HEK293T (cell line): ENCODE measurements at regions not wholly inside any gene's neighbourhood (a gene's known extent, or its start where the extent isn't known, plus 50 kb on each side); places are given as distances from the start of the nearest gene placed in this dataset.

ENCODE experiments used
- CTCF ChIA-PET: fragments of 350-600 bp; formaldehyde crosslinking; extraction: SDS; loops from one replicate; lab custom pipeline; 2021; ENCODE audit warnings: antibody characterized with exemption, inconsistent platforms; lab: Yijun Ruan, JAX
- POLR2A ChIA-PET: fragments of 350-600 bp; formaldehyde crosslinking; extraction: SDS; loops from one replicate; lab custom pipeline; 2020; ENCODE audit warnings: antibody characterized with exemption, inconsistent platforms; lab: Yijun Ruan, JAX
- DNase-seq: peaks from one replicate; pipeline ENCODE4 v3.0.0; 2012; ENCODE audit warnings: mixed read lengths; ENCODE audit errors: extremely low spot score
- ARNT ChIP-seq: fragments of 450-650 bp; IDR thresholded peaks from 2 replicates; pipeline ENCODE4 v1.6.1; 2017; ENCODE audit warnings: mild to moderate bottlenecking
- BHLHE40 ChIP-seq: fragments of 450-650 bp; IDR thresholded peaks from 2 replicates; pipeline ENCODE4 v1.6.1; 2016; ENCODE audit warnings: mild to moderate bottlenecking, moderate library complexity, borderline replicate concordance
- CTBP1 ChIP-seq: fragments of 450-650 bp; IDR thresholded peaks from 2 replicates; pipeline ENCODE4 v1.6.1; 2016; ENCODE audit warnings: borderline replicate concordance
- ELF4 ChIP-seq: fragments of 450-650 bp; IDR thresholded peaks from 2 replicates; pipeline ENCODE4 v1.6.1; 2017; ENCODE audit warnings: antibody characterized with exemption
- FOXA1 ChIP-seq: fragments of 450-650 bp; IDR thresholded peaks from 2 replicates; pipeline ENCODE4 v1.6.1; 2016; ENCODE audit warnings: mild to moderate bottlenecking
- FOXK2 ChIP-seq: fragments of 450-650 bp; IDR thresholded peaks from 2 replicates; pipeline ENCODE4 v1.6.1; 2016; ENCODE audit warnings: mild to moderate bottlenecking
- FOXM1 ChIP-seq: fragments of 450-650 bp; IDR thresholded peaks from 2 replicates; pipeline ENCODE4 v1.6.1; 2017; ENCODE audit warnings: mild to moderate bottlenecking, borderline replicate concordance
- HDGF ChIP-seq: fragments of 450-650 bp; IDR thresholded peaks from 2 replicates; pipeline ENCODE4 v1.6.1; 2017; ENCODE audit warnings: antibody characterized with exemption, borderline replicate concordance
- L3MBTL2 ChIP-seq: fragments of 450-650 bp; conservative IDR thresholded peaks from 2 replicates; pipeline ENCODE4 v1.6.1; 2016; ENCODE audit warnings: mild to moderate bottlenecking
- LEF1 ChIP-seq: fragments of 450-650 bp; IDR thresholded peaks from 2 replicates; pipeline ENCODE4 v1.6.1; 2017; ENCODE audit warnings: mild to moderate bottlenecking, borderline replicate concordance
- NFRKB ChIP-seq: fragments of 450-650 bp; IDR thresholded peaks from 2 replicates; pipeline ENCODE4 v1.6.1; 2016; ENCODE audit warnings: mild to moderate bottlenecking, moderate library complexity
- PKNOX1 ChIP-seq: fragments of 450-650 bp; IDR thresholded peaks from 2 replicates; pipeline ENCODE4 v1.6.1; 2016
- SP1 ChIP-seq: fragments of 450-650 bp; IDR thresholded peaks from 2 replicates; pipeline ENCODE4 v1.6.1; 2017
- SUZ12 ChIP-seq: fragments of 450-650 bp; IDR thresholded peaks from 2 replicates; pipeline ENCODE4 v1.6.1; 2016; ENCODE audit warnings: mild to moderate bottlenecking
- TARDBP ChIP-seq: fragments of 450-650 bp; IDR thresholded peaks from 2 replicates; pipeline ENCODE4 v1.6.1; 2016
- ZNF384 ChIP-seq: fragments of 450-650 bp; IDR thresholded peaks from 2 replicates; pipeline ENCODE4 v1.6.1; 2016

GRCh38 chr11:71342116-71342515 is 89.7 kb upstream of the SHANK2 start:
- ChIA-PET POLR2A (no interaction called here), CTCF (no interaction called here)
- TF ChIP-seq SP1 (no peak), ELF4 (no peak), PKNOX1 (no peak), HDGF (no peak), BHLHE40 (no peak), FOXK2 (no peak), ZNF384 (no peak), NFRKB (no peak), LEF1 (no peak), ARNT (no peak), SUZ12 (no peak), FOXA1 (no peak)
- DNase-seq = no peak

GRCh38 chr11:71341596-71341995 is 89.2 kb upstream of the SHANK2 start:
- TF ChIP-seq HDGF (no peak), TARDBP (no peak), BHLHE40 (no peak), FOXM1 (no peak), FOXA1 (no peak), PKNOX1 (no peak), NFRKB (no peak), ELF4 (no peak), SUZ12 (no peak), LEF1 (no peak), ZNF384 (no peak), ARNT (no peak), L3MBTL2 (no peak), CTBP1 (no peak), FOXK2 (no peak), SP1 (no peak)
- POLR2A ChIA-PET = no interaction called here
- CTCF ChIA-PET = no interaction called here
- DNase-seq = no peak

GRCh38 chr11:71341173-71341572 is 88.8 kb upstream of the SHANK2 start:
- DNase-seq = no peak
- ChIA-PET CTCF (no interaction called here), POLR2A (no interaction called here)
- no peak for TF ChIP-seq PKNOX1
- TF ChIP-seq CTBP1 = no peak
- no peak for TF ChIP-seq FOXM1
- no peak for TF ChIP-seq L3MBTL2
- no peak for TF ChIP-seq SP1
- TF ChIP-seq ARNT = no peak
- no peak for TF ChIP-seq TARDBP
- TF ChIP-seq FOXK2 = no peak
- no peak for TF ChIP-seq HDGF
- no peak for TF ChIP-seq SUZ12
- TF ChIP-seq NFRKB = no peak

- ChIA-PET POLR2A (no interaction called here), CTCF (interaction anchor here (0.6 kb wide), 1 partner anchor 265 kb away, joined by 7 read pairs; no protein-coding TSS in a partner anchor)
- DNase-seq = no peak
- TF ChIP-seq CTBP1 (no peak), TARDBP (no peak), NFRKB (no peak), SUZ12 (no peak), BHLHE40 (no peak), SP1 (no peak), HDGF (no peak), FOXK2 (no peak), L3MBTL2 (no peak), ARNT (no peak)
Measured at GRCh38 chr11:71340086-71340606, 87.8 kb upstream of the SHANK2 start.

GRCh38 chr11:71339396-71339881 is 87.1 kb upstream of the SHANK2 start:
- POLR2A ChIA-PET = no interaction called here
- CTCF ChIA-PET = no interaction called here
- TF ChIP-seq SUZ12 (no peak), FOXA1 (no peak), BHLHE40 (no peak), LEF1 (no peak), SP1 (no peak), ARNT (no peak), ELF4 (no peak), CTBP1 (no peak), NFRKB (no peak), ZNF384 (no peak), PKNOX1 (no peak), HDGF (no peak), L3MBTL2 (no peak)
- DNase-seq = no peak

- no peak for DNase-seq
- POLR2A ChIA-PET = no interaction called here
- TF ChIP-seq NFRKB (no peak), L3MBTL2 (no peak), ARNT (no peak), PKNOX1 (no peak), CTBP1 (no peak), SUZ12 (no peak), BHLHE40 (no peak), FOXK2 (no peak), FOXA1 (no peak), ELF4 (no peak), TARDBP (no peak), HDGF (no peak), SP1 (no peak), FOXM1 (no peak), ZNF384 (no peak), LEF1 (no peak)
- CTCF ChIA-PET = no interaction called here
Measured at GRCh38 chr11:71338801-71339395, 86.5 kb upstream of the SHANK2 start.
